Liver (tissue), 8 donors: ENCODE measurements at regions not wholly inside any gene's neighbourhood (a gene's known extent, or its start where the extent isn't known, plus 50 kb on each side); places are given as distances from the start of the nearest gene placed in this dataset.

Experiments used
- DNase-seq: peaks from one replicate; pipeline ENCODE4 v3.0.0-alpha.2; 2017; ENCODE audit warnings: low spot score
- H3K27ac ChIP-seq, 2 donors: one replicate each; pipeline ENCODE4 v1.7.0; 2013; ENCODE audit warnings: inconsistent platforms in 2 of 2, low read length in 2 of 2, control low read depth in 1 of 2, low read depth in 1 of 2, mild to moderate bottlenecking in 1 of 2
- H3K27me3 ChIP-seq, 4 donors: one replicate each; pipeline versions ENCODE4 v1.6.1 to v1.7.0; 2013; ENCODE audit warnings: low read length in 3 of 4, inconsistent platforms in 1 of 4, mild to moderate bottlenecking in 1 of 4, moderate library complexity in 1 of 4; ENCODE audit not compliant: control insufficient read depth in 4 of 4, insufficient read depth in 4 of 4
- H3K36me3 ChIP-seq, 4 donors: one replicate each; pipeline versions ENCODE4 v1.6.1 to v1.7.0; 2013; ENCODE audit warnings: low read length in 3 of 4, mild to moderate bottlenecking in 3 of 4, low read depth in 1 of 4, moderate library complexity in 1 of 4; ENCODE audit not compliant: control insufficient read depth in 4 of 4, insufficient read depth in 3 of 4
- H3K4me1 ChIP-seq, 4 donors: one replicate each; pipeline versions ENCODE4 v1.6.1 to v1.7.0; 2013; ENCODE audit warnings: low read length in 3 of 4, mild to moderate bottlenecking in 3 of 4, moderate library complexity in 1 of 4; ENCODE audit not compliant: control insufficient read depth in 4 of 4, insufficient read depth in 4 of 4
- H3K4me3 ChIP-seq, 3 donors: one replicate each; pipeline versions ENCODE4 v1.6.1 to v1.7.0; 2013; ENCODE audit warnings: low read length in 3 of 3, control low read depth in 1 of 3, low read depth in 1 of 3, mild to moderate bottlenecking in 1 of 3
- H3K9ac ChIP-seq, 2 donors: one replicate each; pipeline ENCODE4 v1.7.0; 2013; ENCODE audit warnings: low read length in 2 of 2, mild to moderate bottlenecking in 2 of 2, moderate library complexity in 2 of 2, control low read depth in 1 of 2, low read depth in 1 of 2
- H3K9me3 ChIP-seq, 4 donors: one replicate each; pipeline versions ENCODE4 v1.6.1 to v1.7.0; 2013; ENCODE audit warnings: low read length in 3 of 4; ENCODE audit not compliant: control insufficient read depth in 4 of 4
- ATF3 ChIP-seq: IDR thresholded peaks from 2 replicates; pipeline ENCODE4 v1.6.1; 2016; ENCODE audit warnings: antibody characterized with exemption
- CTCF ChIP-seq: fragments of 150-350 bp; IDR thresholded peaks from 2 replicates; pipeline ENCODE4 v1.5.1; 2017; ENCODE audit warnings: improper control_type of control experiment, low read depth, low read length; ENCODE audit not compliant: missing input control
- EGR1 ChIP-seq, 2 donors: IDR thresholded peaks; 2 replicates each; pipeline ENCODE4 v1.6.1; 2016 to 2018; ENCODE audit warnings: antibody characterized with exemption in 2 of 2, low read depth in 2 of 2
- FOXA1 ChIP-seq: IDR thresholded peaks from 2 replicates; pipeline ENCODE4 v1.6.1; 2016; ENCODE audit warnings: antibody characterized with exemption
- FOXA2 ChIP-seq: IDR thresholded peaks from 2 replicates; pipeline ENCODE4 v1.6.1; 2016; ENCODE audit warnings: antibody characterized with exemption
- GABPA ChIP-seq, 2 donors: IDR thresholded peaks in 1 of 2; conservative IDR thresholded peaks in 1 of 2; 2 replicates each; pipeline ENCODE4 v1.6.1; 2016; ENCODE audit warnings: antibody characterized with exemption in 2 of 2, mild to moderate bottlenecking in 1 of 2, moderate library complexity in 1 of 2
- HNF4A ChIP-seq, 2 donors: conservative IDR thresholded peaks; 2 replicates each; pipeline ENCODE4 v1.6.1; 2016; ENCODE audit warnings: antibody characterized with exemption in 2 of 2, mild to moderate bottlenecking in 2 of 2
- HNF4G ChIP-seq: IDR thresholded peaks from 2 replicates; pipeline ENCODE4 v1.6.1; 2016; ENCODE audit warnings: antibody characterized with exemption
- NR2F2 ChIP-seq: IDR thresholded peaks from 2 replicates; pipeline ENCODE4 v1.6.1; 2016; ENCODE audit warnings: antibody characterized with exemption
- RAD21 ChIP-seq, 2 donors: IDR thresholded peaks; 2 replicates each; pipeline ENCODE4 v1.6.1; 2016; ENCODE audit warnings: antibody characterized with exemption in 2 of 2, mild to moderate bottlenecking in 2 of 2
- RXRA ChIP-seq, 2 donors: IDR thresholded peaks; 2 replicates each; pipeline ENCODE4 v1.6.1; 2017 to 2018; ENCODE audit warnings: antibody characterized with exemption in 2 of 2, mild to moderate bottlenecking in 1 of 2
- SP1 ChIP-seq: IDR thresholded peaks from 2 replicates; pipeline ENCODE4 v1.6.1; 2018; ENCODE audit warnings: antibody characterized with exemption, mild to moderate bottlenecking
- TAF1 ChIP-seq: conservative IDR thresholded peaks from 2 replicates; pipeline ENCODE4 v1.6.1; 2016; ENCODE audit warnings: antibody characterized with exemption, mild to moderate bottlenecking
- YY1 ChIP-seq: IDR thresholded peaks from 2 replicates; pipeline ENCODE4 v1.6.1; 2016; ENCODE audit warnings: antibody characterized with exemption, mild to moderate bottlenecking
- WGBS: extraction: QIAGEN DNeasy Blood & Tissue Kit; methylation state at CpG from one replicate; pipeline ENCODE4 v1.1.7; 2013; 5-methylcytosine and 5-hydroxymethylcytosine counted together
- TF ChIP-seq, protein P1 (sequence below): IDR thresholded peaks from 2 replicates; pipeline ENCODE4 v1.6.1; 2016; ENCODE audit warnings: antibody characterized with exemption
- TF ChIP-seq, protein P2 (sequence below): IDR thresholded peaks from 2 replicates; pipeline ENCODE4 v1.6.1; 2016; ENCODE audit warnings: antibody characterized with exemption
- TF ChIP-seq, protein P3 (sequence below): IDR thresholded peaks from 2 replicates; pipeline ENCODE4 v1.6.1; 2016; ENCODE audit warnings: antibody characterized with exemption, mild to moderate bottlenecking
- donor health status: healthy.
- donor health status: healthy.
- donor health status: healthy.
- donor health status: healthy.
- donor health status: healthy.

DNA sequence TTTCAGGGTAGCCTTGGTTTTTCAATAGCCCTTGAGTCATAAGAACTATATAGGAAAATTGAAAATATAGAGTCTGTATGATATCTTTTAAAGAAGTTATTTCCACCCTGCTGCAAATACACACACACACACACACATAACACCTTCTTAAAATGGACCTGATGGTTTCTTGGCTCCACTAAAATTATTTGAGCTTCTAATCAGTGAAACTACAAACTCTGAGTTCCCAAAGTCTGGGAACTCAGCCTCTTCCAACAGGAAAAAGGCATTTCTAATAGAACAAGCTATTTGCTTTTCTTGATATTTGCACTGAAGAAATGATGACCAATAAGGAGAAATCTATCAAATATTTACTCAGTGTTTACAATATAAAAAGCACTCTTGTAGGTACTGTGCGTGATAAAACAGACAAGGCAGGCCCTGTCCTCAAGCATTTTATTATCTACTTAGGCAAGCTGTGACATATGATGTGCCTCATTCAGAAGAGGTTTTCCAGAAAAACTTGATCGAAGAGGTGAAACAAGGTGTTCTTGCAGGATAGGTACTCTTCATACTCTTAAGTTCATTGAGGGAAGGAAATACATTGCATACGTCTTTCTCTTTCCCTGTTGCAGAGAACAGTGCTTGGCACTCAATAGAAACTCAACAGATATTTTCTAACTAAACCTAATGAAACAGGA, 88.6 kb downstream of the MGST1 start:
- WGBS, result 86% methylated on average over 3 of the region's 3 CpGs
- no peaks in the 10 kb centered on the region for H3K27me3 ChIP-seq
- H3K9me3 ChIP-seq, result no peaks in the 10 kb centered on the region
- H3K27ac ChIP-seq, result no peak overlapping the region
- no peak for DNase-seq
- H3K4me1 ChIP-seq, result no peaks in the 10 kb centered on the region
- no peaks in the 10 kb centered on the region for H3K36me3 ChIP-seq
- H3K4me3 ChIP-seq, result no peak overlapping the region
- no peak overlapping the region for H3K9ac ChIP-seq
- TF ChIP-seq EGR1 (IDR thresholded peaks at IDR 0.05; ENCODE audit: low read depth in 2 of 2) (no peak), RXRA (IDR thresholded peaks at IDR 0.05) (no peak), SP1 (no peak), HNF4G (no peak), GABPA (IDR thresholded peaks at IDR 0.05 in 1 of 2, conservative IDR thresholded peaks at IDR 0.05 in 1 of 2) (no peak), FOXA2 (no peak), YY1 (no peak), TAF1 (no peak), RAD21 (IDR thresholded peaks at IDR 0.05) (no peak), CTCF (no peak), NR2F2 (no peak), ATF3 (no peak), FOXA1 (no peak), HNF4A (conservative IDR thresholded peaks at IDR 0.05) (no peak)
- TF ChIP-seq, protein P1, sequence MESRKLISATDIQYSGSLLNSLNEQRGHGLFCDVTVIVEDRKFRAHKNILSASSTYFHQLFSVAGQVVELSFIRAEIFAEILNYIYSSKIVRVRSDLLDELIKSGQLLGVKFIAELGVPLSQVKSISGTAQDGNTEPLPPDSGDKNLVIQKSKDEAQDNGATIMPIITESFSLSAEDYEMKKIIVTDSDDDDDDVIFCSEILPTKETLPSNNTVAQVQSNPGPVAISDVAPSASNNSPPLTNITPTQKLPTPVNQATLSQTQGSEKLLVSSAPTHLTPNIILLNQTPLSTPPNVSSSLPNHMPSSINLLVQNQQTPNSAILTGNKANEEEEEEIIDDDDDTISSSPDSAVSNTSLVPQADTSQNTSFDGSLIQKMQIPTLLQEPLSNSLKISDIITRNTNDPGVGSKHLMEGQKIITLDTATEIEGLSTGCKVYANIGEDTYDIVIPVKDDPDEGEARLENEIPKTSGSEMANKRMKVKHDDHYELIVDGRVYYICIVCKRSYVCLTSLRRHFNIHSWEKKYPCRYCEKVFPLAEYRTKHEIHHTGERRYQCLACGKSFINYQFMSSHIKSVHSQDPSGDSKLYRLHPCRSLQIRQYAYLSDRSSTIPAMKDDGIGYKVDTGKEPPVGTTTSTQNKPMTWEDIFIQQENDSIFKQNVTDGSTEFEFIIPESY, result no peak
- TF ChIP-seq, protein P2, sequence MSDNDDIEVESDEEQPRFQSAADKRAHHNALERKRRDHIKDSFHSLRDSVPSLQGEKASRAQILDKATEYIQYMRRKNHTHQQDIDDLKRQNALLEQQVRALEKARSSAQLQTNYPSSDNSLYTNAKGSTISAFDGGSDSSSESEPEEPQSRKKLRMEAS, result no peak
- TF ChIP-seq, protein P3, sequence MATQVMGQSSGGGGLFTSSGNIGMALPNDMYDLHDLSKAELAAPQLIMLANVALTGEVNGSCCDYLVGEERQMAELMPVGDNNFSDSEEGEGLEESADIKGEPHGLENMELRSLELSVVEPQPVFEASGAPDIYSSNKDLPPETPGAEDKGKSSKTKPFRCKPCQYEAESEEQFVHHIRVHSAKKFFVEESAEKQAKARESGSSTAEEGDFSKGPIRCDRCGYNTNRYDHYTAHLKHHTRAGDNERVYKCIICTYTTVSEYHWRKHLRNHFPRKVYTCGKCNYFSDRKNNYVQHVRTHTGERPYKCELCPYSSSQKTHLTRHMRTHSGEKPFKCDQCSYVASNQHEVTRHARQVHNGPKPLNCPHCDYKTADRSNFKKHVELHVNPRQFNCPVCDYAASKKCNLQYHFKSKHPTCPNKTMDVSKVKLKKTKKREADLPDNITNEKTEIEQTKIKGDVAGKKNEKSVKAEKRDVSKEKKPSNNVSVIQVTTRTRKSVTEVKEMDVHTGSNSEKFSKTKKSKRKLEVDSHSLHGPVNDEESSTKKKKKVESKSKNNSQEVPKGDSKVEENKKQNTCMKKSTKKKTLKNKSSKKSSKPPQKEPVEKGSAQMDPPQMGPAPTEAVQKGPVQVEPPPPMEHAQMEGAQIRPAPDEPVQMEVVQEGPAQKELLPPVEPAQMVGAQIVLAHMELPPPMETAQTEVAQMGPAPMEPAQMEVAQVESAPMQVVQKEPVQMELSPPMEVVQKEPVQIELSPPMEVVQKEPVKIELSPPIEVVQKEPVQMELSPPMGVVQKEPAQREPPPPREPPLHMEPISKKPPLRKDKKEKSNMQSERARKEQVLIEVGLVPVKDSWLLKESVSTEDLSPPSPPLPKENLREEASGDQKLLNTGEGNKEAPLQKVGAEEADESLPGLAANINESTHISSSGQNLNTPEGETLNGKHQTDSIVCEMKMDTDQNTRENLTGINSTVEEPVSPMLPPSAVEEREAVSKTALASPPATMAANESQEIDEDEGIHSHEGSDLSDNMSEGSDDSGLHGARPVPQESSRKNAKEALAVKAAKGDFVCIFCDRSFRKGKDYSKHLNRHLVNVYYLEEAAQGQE, result no peak
